ENCODE measurements at regions not wholly inside any gene's neighbourhood (a gene's known extent, or its start where the extent isn't known, plus 50 kb on each side); places are given as distances from the start of the nearest gene placed in this dataset.
"Not testable (repeated sequence)": the region's sequence is repeated elsewhere in the genome, so short reads cannot be mapped to it uniquely, and the experiment has no call there.

- no peak for DNase-seq
Measured at GRCh38 chr5:159781626-159782157, 134.6 kb upstream of the ADRA1B start.

GRCh38 chr5:159782197-159782994 lies 133.9 kb upstream of the ADRA1B start:
- no peak for DNase-seq

- no peak for DNase-seq
Measured at GRCh38 chr5:159782995-159783300, 133.3 kb upstream of the ADRA1B start.

GRCh38 chr5:159783726-159784247 lies 132.5 kb upstream of the ADRA1B start:
- no peak for DNase-seq

- DNase-seq = no peak
Measured at GRCh38 chr5:159784993-159785392, 131.3 kb upstream of the ADRA1B start.

GRCh38 chr5:159785656-159786055 lies 130.6 kb upstream of the ADRA1B start:
- no peak for DNase-seq

GRCh38 chr5:159786201-159786600 lies 130.1 kb upstream of the ADRA1B start:
- DNase-seq = no peak

GRCh38 chr5:159786901-159787691 lies 129.2 kb upstream of the ADRA1B start:
- no peak for DNase-seq

- no peak for DNase-seq
Measured at GRCh38 chr5:159787837-159788236, 128.4 kb upstream of the ADRA1B start.

- DNase-seq = no peak
Measured at GRCh38 chr5:159788835-159789331, 127.4 kb upstream of the ADRA1B start.

GRCh38 chr5:159792180-159792579 lies 124.1 kb upstream of the ADRA1B start:
- DNase-seq = no peak

GRCh38 chr5:159797261-159797970 lies 118.9 kb upstream of the ADRA1B start:
- no peak for DNase-seq

- no peak for DNase-seq
Measured at GRCh38 chr5:159799701-159800100, 116.6 kb upstream of the ADRA1B start.

- no peak for DNase-seq
Measured at GRCh38 chr5:159800131-159800840, 116.0 kb upstream of the ADRA1B start.

GRCh38 chr5:159801303-159801702 lies 115.0 kb upstream of the ADRA1B start:
- DNase-seq = no peak

GRCh38 chr5:159802661-159803060 lies 113.6 kb upstream of the ADRA1B start:
- DNase-seq = no peak

GRCh38 chr5:159804121-159804520 lies 112.2 kb upstream of the ADRA1B start:
- DNase-seq = no peak

- peak in 9 of 51 donors; percentile 3 to 29 (median 15) for DNase-seq
Measured at GRCh38 chr5:159805021-159805420, 111.3 kb upstream of the ADRA1B start.

- DNase-seq = not testable (repeated sequence)
Measured at GRCh38 chr5:159807135-159807534, 109.1 kb upstream of the ADRA1B start.

- DNase-seq = no peak
Measured at GRCh38 chr5:159807586-159807985, 108.7 kb upstream of the ADRA1B start.

GRCh38 chr5:159811712-159812111 lies 104.6 kb upstream of the ADRA1B start:
- no peak for DNase-seq
